ENCODE measurements at regions not wholly inside any gene's neighbourhood (a gene's known extent, or its start where the extent isn't known, plus 50 kb on each side); places are given as distances from the start of the nearest gene placed in this dataset.

GRCh38 chr2:239528883-239529282 is 128.1 kb upstream of the HDAC4 start:
- ATAC-seq = no peak
- Histone ChIP-seq H3K27me3 (no peaks in the 10 kb centered on the region), H3K36me3 (replicated peaks in 1 of 2; ENCODE audit: insufficient read depth in 1 of 2, low read depth in 2 of 2) (no peaks in the 10 kb centered on the region), H3K4me3 (no peak overlapping the region), H3K27ac (no peak overlapping the region), H3K4me1 (no peaks in the 10 kb centered on the region), H3K9me3 (no peaks in the 10 kb centered on the region)
- intact Hi-C loops (cut with DNase I) = no loop called here
- no peak for DNase-seq
- TF ChIP-seq POLR2A (IDR thresholded peaks at IDR 0.05) = no peak
- no peak for TF ChIP-seq CTCF (IDR thresholded peaks at IDR 0.05)
- 62% methylated on average over 1 of the region's 1 CpG; no CpG with 5 or more reads in 1 of the 2 donors for WGBS, 2 donors

DNA sequence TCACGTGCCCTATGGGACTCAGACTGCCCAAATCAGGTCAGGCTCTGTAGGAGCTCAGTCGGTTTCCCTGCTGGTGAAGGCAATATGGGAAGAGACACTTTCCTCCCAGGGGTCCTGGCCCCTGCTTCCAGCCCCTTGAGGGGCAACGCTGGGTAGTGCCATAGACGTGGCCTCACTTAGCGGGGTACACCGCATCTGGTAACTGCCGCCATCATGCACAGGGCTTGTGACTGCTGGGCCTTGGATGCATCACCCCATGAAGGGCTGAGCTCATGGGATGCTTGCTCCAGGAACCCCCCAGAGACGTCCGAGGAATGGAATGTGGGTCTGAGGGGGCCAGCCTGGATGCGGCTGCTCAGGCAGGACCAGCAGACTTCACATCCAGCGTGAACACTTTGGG is 127.3 kb upstream of the HDAC4 start:
- no peak for ATAC-seq
- no peak overlapping the region for H3K4me3 ChIP-seq
- 55 to 81% methylated on average over 4 to 11 of the region's 11 CpGs for WGBS, 2 donors

DNA sequence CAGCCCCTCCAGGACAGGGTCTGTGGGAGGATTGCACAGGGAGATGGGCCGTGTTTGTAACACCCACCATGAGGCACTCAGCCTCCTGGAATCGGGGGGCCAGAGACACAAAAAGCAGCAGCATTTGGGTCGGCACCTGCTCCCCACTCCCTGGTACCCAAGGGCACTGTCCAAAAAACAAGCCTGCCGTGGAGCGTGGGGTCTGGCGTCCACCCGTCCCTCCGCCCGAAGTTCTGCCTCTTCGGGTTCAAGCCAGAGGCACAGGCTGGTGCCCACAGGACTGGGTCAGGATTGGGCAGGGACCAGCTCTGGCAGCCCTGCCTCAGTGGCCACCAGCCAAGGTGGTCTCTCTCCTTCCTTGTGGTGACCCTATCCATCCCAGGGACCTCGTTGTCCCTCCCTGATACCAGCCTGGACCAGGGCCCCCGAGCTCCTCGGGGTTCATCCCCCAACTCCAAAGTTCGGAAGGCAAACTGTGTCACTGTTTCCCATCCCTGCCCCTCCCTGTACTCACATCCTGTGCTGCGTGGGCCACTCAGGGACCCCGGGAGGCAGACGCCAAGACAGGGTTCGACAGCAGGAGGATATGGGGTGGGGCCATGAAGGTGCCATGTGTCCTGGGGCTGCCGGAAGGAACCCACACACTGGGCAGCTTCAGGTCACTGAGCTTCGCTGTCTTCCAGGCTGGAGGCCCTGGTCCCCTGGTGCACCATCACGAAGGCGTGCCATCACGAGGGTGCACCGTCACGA is 126.0 kb upstream of the HDAC4 start:
- Histone ChIP-seq H3K27me3 (no peaks in the 10 kb centered on the region), H3K9me3 (no peaks in the 10 kb centered on the region), H3K27ac (no peak overlapping the region), H3K4me3 (no peak overlapping the region), H3K4me1 (no peaks in the 10 kb centered on the region), H3K36me3 (replicated peaks in 1 of 2; ENCODE audit: insufficient read depth in 1 of 2, low read depth in 2 of 2) (no peaks in the 10 kb centered on the region)
- DNase-seq (no peak), ATAC-seq (no peak)
- intact Hi-C loops (cut with DNase I) = no loop called here
- 77 to 78% methylated on average over 9 to 17 of the region's 25 CpGs for WGBS, 2 donors
- no peak for TF ChIP-seq CTCF (IDR thresholded peaks at IDR 0.05)
- no peak for TF ChIP-seq POLR2A (IDR thresholded peaks at IDR 0.05)

More for the DNA sequence above, 127.3 kb upstream of the HDAC4 start:
- Histone ChIP-seq H3K4me1 (no peaks in the 10 kb centered on the region), H3K27me3 (no peaks in the 10 kb centered on the region), H3K36me3 (replicated peaks in 1 of 2; ENCODE audit: insufficient read depth in 1 of 2, low read depth in 2 of 2) (no peaks in the 10 kb centered on the region), H3K9me3 (no peaks in the 10 kb centered on the region), H3K27ac (no peak overlapping the region)
- intact Hi-C loops (cut with DNase I) = no loop called here
- no peak for DNase-seq
- TF ChIP-seq CTCF (IDR thresholded peaks at IDR 0.05) (no peak), POLR2A (IDR thresholded peaks at IDR 0.05) (no peak)

DNA sequence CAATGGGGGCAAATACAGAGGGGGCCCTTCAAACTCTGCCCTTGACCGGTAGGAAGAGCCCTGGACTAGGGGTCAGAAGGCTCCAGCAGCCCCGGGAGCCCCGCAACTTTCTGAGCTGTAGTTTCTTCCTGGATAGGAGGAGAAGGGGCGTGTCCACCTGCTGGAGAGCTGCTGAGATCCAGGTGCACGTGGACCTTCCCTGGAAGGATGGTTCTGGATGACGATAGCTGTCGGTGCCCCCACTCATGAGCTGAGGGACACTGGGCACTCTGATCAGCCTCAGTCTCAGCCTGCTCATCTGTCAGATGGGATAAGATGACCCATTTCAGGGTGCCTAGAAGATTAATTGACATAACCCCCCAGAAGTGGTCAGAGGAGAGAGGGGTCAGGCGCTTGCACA is 125.2 kb upstream of the HDAC4 start:
- no peak for DNase-seq
- Histone ChIP-seq H3K27me3 (no peaks in the 10 kb centered on the region), H3K4me3 (no peak overlapping the region), H3K4me1 (no peaks in the 10 kb centered on the region), H3K36me3 (replicated peaks in 1 of 2; ENCODE audit: insufficient read depth in 1 of 2, low read depth in 2 of 2) (no peaks in the 10 kb centered on the region), H3K9me3 (no peaks in the 10 kb centered on the region), H3K27ac (no peak overlapping the region)
- TF ChIP-seq CTCF (IDR thresholded peaks at IDR 0.05) (no peak), POLR2A (IDR thresholded peaks at IDR 0.05) (no peak)
- ATAC-seq = no peak
- WGBS, 2 donors = 53 to 59% methylated on average over 7 to 8 of the region's 8 CpGs
- intact Hi-C loops (cut with DNase I) = no loop called here

DNA sequence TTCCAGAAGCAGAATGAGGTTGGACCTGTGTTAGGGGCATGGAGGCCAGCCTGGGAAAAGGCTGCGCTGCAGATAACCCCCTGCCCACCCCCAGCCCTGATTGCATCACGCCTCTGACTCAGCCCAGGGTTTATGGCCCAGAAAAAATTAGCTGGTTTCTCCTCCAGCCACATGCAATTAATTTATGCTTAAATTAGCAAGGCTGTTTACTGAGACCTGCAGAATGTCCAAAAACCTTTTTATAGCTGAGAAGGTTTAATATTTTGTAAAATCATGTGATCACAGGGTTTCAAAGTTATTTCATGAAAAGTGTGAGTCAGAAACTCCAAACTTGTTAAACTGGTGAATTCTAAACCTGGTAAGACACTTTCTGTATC is 123.1 kb upstream of the HDAC4 start:
- Histone ChIP-seq H3K27me3 (no peaks in the 10 kb centered on the region), H3K4me3 (no peak overlapping the region), H3K4me1 (no peaks in the 10 kb centered on the region), H3K27ac (no peak overlapping the region), H3K36me3 (replicated peaks in 1 of 2; ENCODE audit: insufficient read depth in 1 of 2, low read depth in 2 of 2) (no peaks in the 10 kb centered on the region), H3K9me3 (no peaks in the 10 kb centered on the region)
- TF ChIP-seq POLR2A (IDR thresholded peaks at IDR 0.05) = no peak
- no peak for TF ChIP-seq CTCF (IDR thresholded peaks at IDR 0.05)
- intact Hi-C loops (cut with DNase I) = no loop called here
- ATAC-seq (no peak), DNase-seq (no peak)
- 16 to 23% methylated on average over 2 of the region's 2 CpGs for WGBS, 2 donors
